Mesothelial cell of epicardium (in vitro differentiated cells): ENCODE measurements at regions not wholly inside any gene's neighbourhood (a gene's known extent, or its start where the extent isn't known, plus 50 kb on each side); places are given as distances from the start of the nearest gene placed in this dataset.

ENCODE experiments used
- DNase-seq, 2 experiments: peaks; one replicate each; pipeline ENCODE4 v3.0.0; 2021; ENCODE audit warnings: low spot score in 2 of 2; ENCODE audit not compliant: unreplicated experiment in 2 of 2
- H3K27ac Mint-ChIP-seq: 2 replicates; pipeline ENCODE4 v1.8.0; 2021; ENCODE audit warnings: mixed read lengths
- H3K27me3 Mint-ChIP-seq: 2 replicates; pipeline ENCODE4 v1.8.0; 2021; ENCODE audit warnings: low read depth, mixed read lengths
- H3K36me3 Mint-ChIP-seq: 2 replicates; pipeline ENCODE4 v1.8.0; 2021; ENCODE audit warnings: mixed read lengths
- H3K4me1 Mint-ChIP-seq: 2 replicates; pipeline ENCODE4 v1.8.0; 2021; ENCODE audit warnings: mixed read lengths
- H3K4me3 Mint-ChIP-seq: 2 replicates; pipeline ENCODE4 v1.8.0; 2021; ENCODE audit warnings: mild to moderate bottlenecking, moderate library complexity, mixed read lengths
- H3K9me3 Mint-ChIP-seq: 2 replicates; pipeline ENCODE4 v1.8.0; 2021; ENCODE audit warnings: mixed read lengths
- CTCF ChIP-seq: fragments of 200-600 bp; sonication (generic); IDR thresholded peaks from one replicate; pipeline ENCODE4 v1.5.0; 2021; ENCODE audit warnings: antibody characterized with exemption; ENCODE audit not compliant: unreplicated experiment

- H3K4me3 Mint-ChIP-seq = no peak overlapping the region
- H3K9me3 Mint-ChIP-seq = peaks cover 66% of the 10 kb centered on the region
- DNase-seq = no peak
- H3K36me3 Mint-ChIP-seq = no peaks in the 10 kb centered on the region
- no peaks in the 10 kb centered on the region for H3K4me1 Mint-ChIP-seq
- no peak for TF ChIP-seq CTCF
- H3K27ac Mint-ChIP-seq = no peak overlapping the region
- no peaks in the 10 kb centered on the region for H3K27me3 Mint-ChIP-seq
Observed at GRCh38 chr15:55056500-55056899, 140.2 kb downstream of the RSL24D1 start.

- no peak overlapping the region for H3K27ac Mint-ChIP-seq
- H3K27me3 Mint-ChIP-seq = no peaks in the 10 kb centered on the region
- H3K36me3 Mint-ChIP-seq = no peaks in the 10 kb centered on the region
- no peak overlapping the region for H3K4me3 Mint-ChIP-seq
- peaks cover 45% of the 10 kb centered on the region for H3K9me3 Mint-ChIP-seq
- no peak for TF ChIP-seq CTCF
- DNase-seq = no peak
- no peaks in the 10 kb centered on the region for H3K4me1 Mint-ChIP-seq
Observed at GRCh38 chr15:55044162-55044561, 152.6 kb downstream of the RSL24D1 start.

GRCh38 chr15:55037071-55037470 is 159.7 kb downstream of the RSL24D1 start:
- Mint-ChIP-seq H3K27me3 (no peaks in the 10 kb centered on the region), H3K4me1 (no peaks in the 10 kb centered on the region), H3K4me3 (no peak overlapping the region), H3K9me3 (peaks cover 54% of the 10 kb centered on the region), H3K27ac (no peak overlapping the region), H3K36me3 (no peaks in the 10 kb centered on the region)
- no peak for TF ChIP-seq CTCF
- DNase-seq = no peak

- Mint-ChIP-seq H3K27ac (no peak overlapping the region), H3K36me3 (no peaks in the 10 kb centered on the region), H3K4me3 (no peak overlapping the region), H3K27me3 (no peaks in the 10 kb centered on the region), H3K4me1 (no peaks in the 10 kb centered on the region), H3K9me3 (peaks cover 50% of the 10 kb centered on the region)
- DNase-seq = no peak
- no peak for TF ChIP-seq CTCF
Observed at GRCh38 chr15:55035749-55036148, 161.0 kb downstream of the RSL24D1 start.

- TF ChIP-seq CTCF = no peak
- no peaks in the 10 kb centered on the region for H3K27me3 Mint-ChIP-seq
- peaks cover 52% of the 10 kb centered on the region for H3K9me3 Mint-ChIP-seq
- no peak overlapping the region for H3K27ac Mint-ChIP-seq
- no peaks in the 10 kb centered on the region for H3K36me3 Mint-ChIP-seq
- H3K4me3 Mint-ChIP-seq = no peak overlapping the region
- DNase-seq = no peak
- H3K4me1 Mint-ChIP-seq = no peaks in the 10 kb centered on the region
Observed at GRCh38 chr15:55033574-55033973, 163.2 kb downstream of the RSL24D1 start.

- H3K4me1 Mint-ChIP-seq = no peaks in the 10 kb centered on the region
- H3K27ac Mint-ChIP-seq = no peak overlapping the region
- H3K36me3 Mint-ChIP-seq = no peaks in the 10 kb centered on the region
- H3K4me3 Mint-ChIP-seq = no peak overlapping the region
- no peak for DNase-seq
- H3K27me3 Mint-ChIP-seq = no peaks in the 10 kb centered on the region
- H3K9me3 Mint-ChIP-seq = peaks cover 49% of the 10 kb centered on the region
- no peak for TF ChIP-seq CTCF
Observed at GRCh38 chr15:55031727-55032126, 165.0 kb downstream of the RSL24D1 start.
